ENCODE measurements at regions not wholly inside any gene's neighbourhood (a gene's known extent, or its start where the extent isn't known, plus 50 kb on each side); places are given as distances from the start of the nearest gene placed in this dataset.

DNA sequence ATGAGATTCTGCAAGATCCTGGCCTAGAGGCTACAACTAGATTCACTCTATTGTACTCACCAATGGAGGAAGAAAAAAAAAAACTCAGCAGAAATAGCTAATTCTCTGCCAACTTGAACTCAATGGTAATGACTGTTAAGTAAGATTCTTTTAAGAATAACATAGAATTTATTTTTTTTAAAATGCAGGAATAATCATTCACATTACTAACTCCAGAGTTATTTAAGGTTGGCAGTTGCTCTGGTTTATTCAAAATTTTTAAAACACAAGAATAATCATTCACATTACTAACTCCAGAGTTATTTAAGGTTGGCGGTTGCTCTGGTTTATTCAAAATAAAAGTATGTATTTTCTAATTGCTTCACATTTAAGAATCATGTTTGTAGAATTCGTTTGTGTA lies 1071.9 kb downstream of the IGSF11 start:
- TF ChIP-seq, protein P1, sequence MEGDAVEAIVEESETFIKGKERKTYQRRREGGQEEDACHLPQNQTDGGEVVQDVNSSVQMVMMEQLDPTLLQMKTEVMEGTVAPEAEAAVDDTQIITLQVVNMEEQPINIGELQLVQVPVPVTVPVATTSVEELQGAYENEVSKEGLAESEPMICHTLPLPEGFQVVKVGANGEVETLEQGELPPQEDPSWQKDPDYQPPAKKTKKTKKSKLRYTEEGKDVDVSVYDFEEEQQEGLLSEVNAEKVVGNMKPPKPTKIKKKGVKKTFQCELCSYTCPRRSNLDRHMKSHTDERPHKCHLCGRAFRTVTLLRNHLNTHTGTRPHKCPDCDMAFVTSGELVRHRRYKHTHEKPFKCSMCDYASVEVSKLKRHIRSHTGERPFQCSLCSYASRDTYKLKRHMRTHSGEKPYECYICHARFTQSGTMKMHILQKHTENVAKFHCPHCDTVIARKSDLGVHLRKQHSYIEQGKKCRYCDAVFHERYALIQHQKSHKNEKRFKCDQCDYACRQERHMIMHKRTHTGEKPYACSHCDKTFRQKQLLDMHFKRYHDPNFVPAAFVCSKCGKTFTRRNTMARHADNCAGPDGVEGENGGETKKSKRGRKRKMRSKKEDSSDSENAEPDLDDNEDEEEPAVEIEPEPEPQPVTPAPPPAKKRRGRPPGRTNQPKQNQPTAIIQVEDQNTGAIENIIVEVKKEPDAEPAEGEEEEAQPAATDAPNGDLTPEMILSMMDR (IDR thresholded peaks at IDR 0.05 in 4 of 5, conservative IDR thresholded peaks at IDR 0.05 in 1 of 5) = no peak
- no peak for TF ChIP-seq POLR2A (IDR thresholded peaks at IDR 0.05)

Data from gastrocnemius medialis (tissue), 4 donors.